ENCODE measurements at regions not wholly inside any gene's neighbourhood (a gene's known extent, or its start where the extent isn't known, plus 50 kb on each side); places are given as distances from the start of the nearest gene placed in this dataset.

GRCh38 chr4:125062115-125063050 lies 252.4 kb upstream of the FAT4 start:
- Mint-ChIP-seq H3K36me3 (ENCODE audit: unreplicated experiment) (no peaks in the 10 kb centered on the region), H3K4me3 (ENCODE audit: unreplicated experiment) (no peak overlapping the region), H3K27ac (ENCODE audit: unreplicated experiment) (no peak overlapping the region), H3K9me3 (ENCODE audit: unreplicated experiment) (no peaks in the 10 kb centered on the region), H3K27me3 (ENCODE audit: unreplicated experiment) (no peaks in the 10 kb centered on the region), H3K4me1 (ENCODE audit: low read depth, unreplicated experiment) (peaks cover 5% of the 10 kb centered on the region)
- TF ChIP-seq, protein P1, sequence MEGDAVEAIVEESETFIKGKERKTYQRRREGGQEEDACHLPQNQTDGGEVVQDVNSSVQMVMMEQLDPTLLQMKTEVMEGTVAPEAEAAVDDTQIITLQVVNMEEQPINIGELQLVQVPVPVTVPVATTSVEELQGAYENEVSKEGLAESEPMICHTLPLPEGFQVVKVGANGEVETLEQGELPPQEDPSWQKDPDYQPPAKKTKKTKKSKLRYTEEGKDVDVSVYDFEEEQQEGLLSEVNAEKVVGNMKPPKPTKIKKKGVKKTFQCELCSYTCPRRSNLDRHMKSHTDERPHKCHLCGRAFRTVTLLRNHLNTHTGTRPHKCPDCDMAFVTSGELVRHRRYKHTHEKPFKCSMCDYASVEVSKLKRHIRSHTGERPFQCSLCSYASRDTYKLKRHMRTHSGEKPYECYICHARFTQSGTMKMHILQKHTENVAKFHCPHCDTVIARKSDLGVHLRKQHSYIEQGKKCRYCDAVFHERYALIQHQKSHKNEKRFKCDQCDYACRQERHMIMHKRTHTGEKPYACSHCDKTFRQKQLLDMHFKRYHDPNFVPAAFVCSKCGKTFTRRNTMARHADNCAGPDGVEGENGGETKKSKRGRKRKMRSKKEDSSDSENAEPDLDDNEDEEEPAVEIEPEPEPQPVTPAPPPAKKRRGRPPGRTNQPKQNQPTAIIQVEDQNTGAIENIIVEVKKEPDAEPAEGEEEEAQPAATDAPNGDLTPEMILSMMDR (IDR thresholded peaks at IDR 0.05; ENCODE audit: partially characterized antibody, unreplicated experiment), result no peak
- DNase-seq, result no peak

GRCh38 chr4:125060376-125060775 lies 254.4 kb upstream of the FAT4 start:
- Mint-ChIP-seq H3K36me3 (ENCODE audit: unreplicated experiment) (no peaks in the 10 kb centered on the region), H3K4me1 (ENCODE audit: low read depth, unreplicated experiment) (peaks cover 3% of the 10 kb centered on the region), H3K27me3 (ENCODE audit: unreplicated experiment) (no peaks in the 10 kb centered on the region), H3K27ac (ENCODE audit: unreplicated experiment) (no peak overlapping the region), H3K9me3 (ENCODE audit: unreplicated experiment) (no peaks in the 10 kb centered on the region), H3K4me3 (ENCODE audit: unreplicated experiment) (no peak overlapping the region)
- no peak for DNase-seq
- TF ChIP-seq, protein P1 (IDR thresholded peaks at IDR 0.05; ENCODE audit: partially characterized antibody, unreplicated experiment), result no peak

DNA sequence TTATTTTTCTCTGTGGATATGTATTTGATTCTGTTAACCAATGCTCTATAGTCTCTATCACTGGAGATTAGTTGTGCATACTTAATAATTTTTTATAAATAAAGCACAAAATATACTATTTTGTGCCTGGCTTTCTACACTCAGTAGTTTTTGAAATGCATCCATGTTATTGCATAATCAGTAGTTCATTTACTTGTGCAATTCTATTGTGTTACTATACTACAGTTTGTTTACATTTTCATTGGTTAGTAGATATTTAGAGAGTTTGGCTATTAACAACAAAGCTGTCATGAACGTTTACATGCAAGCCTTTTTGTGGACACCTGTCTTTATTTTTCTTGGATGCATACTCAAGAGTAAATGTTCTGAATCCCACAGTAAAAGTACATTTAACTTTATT lies 265.0 kb upstream of the FAT4 start:
- H3K4me1 Mint-ChIP-seq (ENCODE audit: low read depth, unreplicated experiment), result no peaks in the 10 kb centered on the region
- no peak overlapping the region for H3K27ac Mint-ChIP-seq (ENCODE audit: unreplicated experiment)
- H3K36me3 Mint-ChIP-seq (ENCODE audit: unreplicated experiment), result no peaks in the 10 kb centered on the region
- no peaks in the 10 kb centered on the region for H3K27me3 Mint-ChIP-seq (ENCODE audit: unreplicated experiment)
- no peak overlapping the region for H3K4me3 Mint-ChIP-seq (ENCODE audit: unreplicated experiment)
- TF ChIP-seq, protein P1 (IDR thresholded peaks at IDR 0.05; ENCODE audit: partially characterized antibody, unreplicated experiment), result no peak
- no peaks in the 10 kb centered on the region for H3K9me3 Mint-ChIP-seq (ENCODE audit: unreplicated experiment)
- DNase-seq, result no peak

DNA sequence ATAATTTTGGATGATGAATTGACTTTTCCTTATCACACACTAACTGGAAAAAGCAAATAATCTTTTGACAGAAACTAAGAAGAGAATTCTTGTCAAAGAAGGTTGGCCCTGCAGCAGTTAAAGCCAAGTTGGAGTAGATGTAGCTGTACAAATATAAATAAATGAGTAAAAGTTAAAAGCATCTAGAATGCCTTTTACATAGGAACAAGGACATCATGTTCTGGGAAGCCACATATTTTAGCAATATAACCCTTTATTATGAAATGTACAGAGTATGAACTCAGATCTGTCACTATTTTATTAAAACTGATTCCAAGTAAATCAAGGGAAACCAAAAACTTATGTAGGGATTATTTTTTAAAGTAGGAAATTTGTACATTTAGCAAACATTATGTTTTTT lies 269.4 kb upstream of the FAT4 start:
- TF ChIP-seq, protein P1 (IDR thresholded peaks at IDR 0.05; ENCODE audit: partially characterized antibody, unreplicated experiment), result no peak
- no peak overlapping the region for H3K27ac Mint-ChIP-seq (ENCODE audit: unreplicated experiment)
- no peaks in the 10 kb centered on the region for H3K27me3 Mint-ChIP-seq (ENCODE audit: unreplicated experiment)
- H3K9me3 Mint-ChIP-seq (ENCODE audit: unreplicated experiment), result no peaks in the 10 kb centered on the region
- H3K4me3 Mint-ChIP-seq (ENCODE audit: unreplicated experiment), result no peak overlapping the region
- DNase-seq, result no peak
- H3K36me3 Mint-ChIP-seq (ENCODE audit: unreplicated experiment), result no peaks in the 10 kb centered on the region
- peaks cover 1% of the 10 kb centered on the region for H3K4me1 Mint-ChIP-seq (ENCODE audit: low read depth, unreplicated experiment)

GRCh38 chr4:125044886-125045285 lies 269.9 kb upstream of the FAT4 start:
- TF ChIP-seq, protein P1 (IDR thresholded peaks at IDR 0.05; ENCODE audit: partially characterized antibody, unreplicated experiment), result no peak
- peaks cover 1% of the 10 kb centered on the region for H3K4me1 Mint-ChIP-seq (ENCODE audit: low read depth, unreplicated experiment)
- no peaks in the 10 kb centered on the region for H3K36me3 Mint-ChIP-seq (ENCODE audit: unreplicated experiment)
- H3K27me3 Mint-ChIP-seq (ENCODE audit: unreplicated experiment), result no peaks in the 10 kb centered on the region
- H3K4me3 Mint-ChIP-seq (ENCODE audit: unreplicated experiment), result no peak overlapping the region
- H3K27ac Mint-ChIP-seq (ENCODE audit: unreplicated experiment), result no peak overlapping the region
- no peak for DNase-seq
- no peaks in the 10 kb centered on the region for H3K9me3 Mint-ChIP-seq (ENCODE audit: unreplicated experiment)
